GM18861 (cell line): ENCODE measurements at regions not wholly inside any gene's neighbourhood (a gene's known extent, or its start where the extent isn't known, plus 50 kb on each side); places are given as distances from the start of the nearest gene placed in this dataset.
A peak's percentile ranks its signal among the peaks of the same experiment; 100 is the strongest.
"Not testable (repeated sequence)": the region's sequence is repeated elsewhere in the genome, so short reads cannot be mapped to it uniquely, and the experiment has no call there.

ENCODE experiments used
- ATAC-seq: cut with Tn5 transposase; IDR thresholded peaks from one replicate; pipeline ENCODE4 v1.9.1; 2021; ENCODE audit not compliant: unreplicated experiment

GRCh38 chr7:104956753-104957450, 57.1 kb upstream of the KMT2E start:
- peak; percentile 93 for ATAC-seq

- no peak for ATAC-seq
Observed at GRCh38 chr7:104958371-104958865, 55.6 kb upstream of the KMT2E start.

GRCh38 chr7:104959483-104959882, 54.5 kb upstream of the KMT2E start:
- ATAC-seq: not testable (repeated sequence)

- ATAC-seq: no peak
Observed at GRCh38 chr7:104960741-104961448, 53.1 kb upstream of the KMT2E start.

- no peak for ATAC-seq
Observed at GRCh38 chr7:104961821-104962220, 52.2 kb upstream of the KMT2E start.

- ATAC-seq: no peak
Observed at GRCh38 chr7:104962781-104963180, 51.2 kb upstream of the KMT2E start.

GRCh38 chr7:104963378-104963990, 50.5 kb upstream of the KMT2E start:
- ATAC-seq: no peak

- no peak for ATAC-seq
Observed at GRCh38 chr7:104963991-104964385, 50.0 kb upstream of the KMT2E start.
